ENCODE measurements at regions not wholly inside any gene's neighbourhood (a gene's known extent, or its start where the extent isn't known, plus 50 kb on each side); places are given as distances from the start of the nearest gene placed in this dataset.
"Not testable (repeated sequence)": the region's sequence is repeated elsewhere in the genome, so short reads cannot be mapped to it uniquely, and the experiment has no call there.

DNA sequence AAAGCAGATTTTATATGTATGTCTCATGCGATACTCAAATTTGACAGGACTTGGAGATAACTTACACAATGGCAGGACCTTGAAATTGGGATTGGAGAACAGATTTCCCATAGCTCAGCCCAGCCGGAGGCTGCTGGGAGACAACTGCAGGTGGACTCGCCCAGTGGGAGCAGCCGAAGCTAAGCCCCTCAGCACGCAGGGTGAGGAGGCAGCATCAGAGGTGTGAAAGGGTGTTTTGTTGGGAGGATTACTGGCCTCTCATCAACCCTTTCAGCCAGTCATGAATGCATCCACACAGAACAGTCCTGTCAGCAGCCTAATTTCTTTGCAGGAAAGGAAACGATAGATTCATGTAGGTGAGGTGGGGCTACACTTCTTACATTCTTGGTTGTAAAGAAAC, 110.4 kb upstream of the DYNAP start:
- no peak for FAIRE-seq
- TF ChIP-seq TAF1 (IDR thresholded peaks at IDR 0.05; ENCODE audit: low read depth, low read length) (no peak), POLR2AphosphoS5 (IDR thresholded peaks at IDR 0.05; ENCODE audit: low read depth, low read length) (no peak), POLR2A (IDR thresholded peaks at IDR 0.05; ENCODE audit: low read depth, low read length) (no peak), SPI1 (IDR thresholded peaks at IDR 0.05; ENCODE audit: low read depth, low read length) (no peak), POU2F2 (IDR thresholded peaks at IDR 0.05; ENCODE audit: low read depth, low read length) (no peak), PAX5 (IDR thresholded peaks at IDR 0.05; ENCODE audit: insufficient read depth, low read length, severe bottlenecking) (no peak)
- no peak for DNase-seq (ENCODE audit: insufficient read length, low spot score)

DNA sequence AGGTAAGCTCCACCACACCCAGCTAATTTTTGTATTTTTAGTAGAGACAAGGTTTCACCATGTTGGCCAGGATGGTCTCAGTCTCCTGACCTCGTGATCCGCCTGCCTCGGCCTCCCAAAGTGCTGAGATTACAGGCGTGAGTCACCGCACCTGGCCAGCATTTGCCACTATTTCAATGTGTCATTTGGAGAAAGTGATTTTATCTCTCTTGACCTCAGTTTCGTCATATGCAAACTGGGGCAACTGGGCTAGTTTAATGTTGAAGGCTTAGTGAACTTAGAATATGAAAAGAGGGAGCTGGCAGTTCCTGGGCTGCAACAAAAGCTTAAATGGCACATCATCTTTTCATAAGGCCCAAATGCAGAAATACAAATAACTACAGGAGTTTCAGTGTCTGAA, 88.6 kb upstream of the DYNAP start:
- not testable (repeated sequence) for DNase-seq (ENCODE audit: insufficient read length, low spot score); FAIRE-seq

DNA sequence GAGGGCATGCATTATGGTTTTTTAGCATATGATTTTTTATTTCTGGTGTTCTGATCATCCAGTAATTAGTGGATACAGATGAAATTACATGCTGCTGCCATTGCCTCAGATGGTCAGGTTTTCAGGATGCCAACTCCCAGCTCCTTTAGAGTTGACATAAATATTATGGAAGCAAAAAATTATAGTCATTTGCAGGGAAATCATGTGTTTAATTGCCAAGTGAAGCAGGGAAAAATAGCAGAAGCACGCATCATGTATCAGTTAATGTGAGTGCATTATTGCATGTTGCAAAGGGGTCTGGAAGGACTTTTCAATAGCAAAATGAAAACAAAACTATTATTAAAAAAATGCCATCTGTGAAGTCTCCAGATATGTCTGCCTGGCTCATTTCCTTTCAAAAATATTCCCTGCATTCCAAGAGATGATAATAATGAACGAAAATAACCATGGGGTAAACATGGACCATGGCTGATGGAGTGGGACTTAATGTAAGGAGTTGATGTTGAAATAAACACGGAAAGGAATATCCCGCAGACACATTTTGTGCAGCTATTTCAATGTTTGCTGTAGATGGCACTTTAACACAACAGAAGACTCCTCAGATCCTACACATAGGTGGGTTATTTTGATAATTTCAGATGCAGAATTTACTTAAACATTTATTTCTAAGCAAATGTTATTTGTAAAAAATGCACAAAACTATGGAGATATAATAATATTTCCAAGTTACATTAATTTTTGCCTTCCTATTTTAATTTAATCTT, 87.7 kb upstream of the DYNAP start:
- FAIRE-seq: no peak
- TF ChIP-seq PAX5 (IDR thresholded peaks at IDR 0.05; ENCODE audit: insufficient read depth, low read length, severe bottlenecking) (no peak), POU2F2 (IDR thresholded peaks at IDR 0.05; ENCODE audit: low read depth, low read length) (no peak), SPI1 (IDR thresholded peaks at IDR 0.05; ENCODE audit: low read depth, low read length) (no peak), TAF1 (IDR thresholded peaks at IDR 0.05; ENCODE audit: low read depth, low read length) (no peak), POLR2A (IDR thresholded peaks at IDR 0.05; ENCODE audit: low read depth, low read length) (no peak), POLR2AphosphoS5 (IDR thresholded peaks at IDR 0.05; ENCODE audit: low read depth, low read length) (no peak)
- no peak for DNase-seq (ENCODE audit: insufficient read length, low spot score)

- peak; percentile 5 for DNase-seq (ENCODE audit: insufficient read length, low spot score)
- FAIRE-seq: no peak
- TF ChIP-seq SPI1 (IDR thresholded peaks at IDR 0.05; ENCODE audit: low read depth, low read length) (peak; percentile 58; the same call in 1 of the 2 replicates), PAX5 (IDR thresholded peaks at IDR 0.05; ENCODE audit: insufficient read depth, low read length, severe bottlenecking) (no peak)
Measured at GRCh38 chr18:54506516-54507261, 84.4 kb upstream of the DYNAP start.

GRCh38 chr18:54509793-54510192, 81.3 kb upstream of the DYNAP start:
- FAIRE-seq (no peak), DNase-seq (ENCODE audit: insufficient read length, low spot score) (no peak)
- no peak for TF ChIP-seq PAX5 (IDR thresholded peaks at IDR 0.05; ENCODE audit: insufficient read depth, low read length, severe bottlenecking)
- TF ChIP-seq TAF1 (IDR thresholded peaks at IDR 0.05; ENCODE audit: low read depth, low read length): no peak
- no peak for TF ChIP-seq SPI1 (IDR thresholded peaks at IDR 0.05; ENCODE audit: low read depth, low read length)
- no peak for TF ChIP-seq POU2F2 (IDR thresholded peaks at IDR 0.05; ENCODE audit: low read depth, low read length)
- no peak for TF ChIP-seq POLR2A (IDR thresholded peaks at IDR 0.05; ENCODE audit: low read depth, low read length)
- TF ChIP-seq POLR2AphosphoS5 (IDR thresholded peaks at IDR 0.05; ENCODE audit: low read depth, low read length): no peak

DNA sequence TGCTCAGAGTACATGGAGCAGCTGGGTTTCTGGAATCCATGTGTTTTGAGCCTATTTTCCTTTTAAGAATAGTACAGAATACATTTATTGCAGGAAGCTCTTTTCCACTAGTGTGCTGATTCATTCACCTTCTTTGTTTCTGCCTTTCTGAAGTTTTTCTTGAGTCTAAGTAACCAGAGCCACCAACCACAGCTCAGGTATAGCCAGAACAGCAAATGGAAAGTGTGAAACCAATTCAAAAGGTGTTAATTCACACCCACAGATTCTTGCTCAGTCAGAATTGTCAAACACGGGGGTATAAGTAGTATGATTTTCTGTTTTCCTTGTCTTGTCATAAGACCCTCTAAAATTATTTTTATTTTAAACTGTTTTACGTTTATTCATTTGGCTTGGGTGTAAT, 75.9 kb upstream of the DYNAP start:
- no peak for DNase-seq (ENCODE audit: insufficient read length, low spot score)
- FAIRE-seq: no peak
- TF ChIP-seq SPI1 (IDR thresholded peaks at IDR 0.05; ENCODE audit: low read depth, low read length) (no peak), POU2F2 (IDR thresholded peaks at IDR 0.05; ENCODE audit: low read depth, low read length) (no peak), POLR2AphosphoS5 (IDR thresholded peaks at IDR 0.05; ENCODE audit: low read depth, low read length) (no peak), PAX5 (IDR thresholded peaks at IDR 0.05; ENCODE audit: insufficient read depth, low read length, severe bottlenecking) (no peak), POLR2A (IDR thresholded peaks at IDR 0.05; ENCODE audit: low read depth, low read length) (no peak), TAF1 (IDR thresholded peaks at IDR 0.05; ENCODE audit: low read depth, low read length) (no peak)

- FAIRE-seq (no peak), DNase-seq (ENCODE audit: insufficient read length, low spot score) (no peak)
- no peak for TF ChIP-seq PAX5 (IDR thresholded peaks at IDR 0.05; ENCODE audit: insufficient read depth, low read length, severe bottlenecking)
- no peak for TF ChIP-seq POU2F2 (IDR thresholded peaks at IDR 0.05; ENCODE audit: low read depth, low read length)
- no peak for TF ChIP-seq TAF1 (IDR thresholded peaks at IDR 0.05; ENCODE audit: low read depth, low read length)
- no peak for TF ChIP-seq SPI1 (IDR thresholded peaks at IDR 0.05; ENCODE audit: low read depth, low read length)
- TF ChIP-seq POLR2A (IDR thresholded peaks at IDR 0.05; ENCODE audit: low read depth, low read length): no peak
- no peak for TF ChIP-seq POLR2AphosphoS5 (IDR thresholded peaks at IDR 0.05; ENCODE audit: low read depth, low read length)
Measured at GRCh38 chr18:54517521-54517920, 73.5 kb upstream of the DYNAP start.

DNA sequence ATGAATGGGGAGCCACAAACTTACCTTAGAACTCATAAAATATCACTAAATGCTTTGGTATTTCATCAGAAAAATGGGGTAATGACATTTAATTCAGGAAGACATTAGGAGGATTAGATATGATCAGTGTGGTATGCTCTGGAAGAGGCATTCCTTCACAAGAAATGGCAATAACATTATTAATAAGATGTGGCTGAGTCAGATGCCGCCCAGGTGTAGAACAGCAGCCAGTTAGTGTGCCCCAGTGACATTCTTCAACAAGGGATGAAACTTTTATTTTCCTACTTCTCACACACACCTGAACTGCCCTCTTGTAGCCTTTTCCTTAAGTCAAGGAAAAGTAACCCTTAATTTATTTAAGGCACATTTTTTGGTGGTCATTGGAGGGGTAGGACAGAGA, 69.2 kb upstream of the DYNAP start:
- TF ChIP-seq POLR2A (IDR thresholded peaks at IDR 0.05; ENCODE audit: low read depth, low read length): no peak
- no peak for TF ChIP-seq TAF1 (IDR thresholded peaks at IDR 0.05; ENCODE audit: low read depth, low read length)
- TF ChIP-seq POU2F2 (IDR thresholded peaks at IDR 0.05; ENCODE audit: low read depth, low read length): no peak
- no peak for TF ChIP-seq POLR2AphosphoS5 (IDR thresholded peaks at IDR 0.05; ENCODE audit: low read depth, low read length)
- no peak for TF ChIP-seq PAX5 (IDR thresholded peaks at IDR 0.05; ENCODE audit: insufficient read depth, low read length, severe bottlenecking)
- TF ChIP-seq SPI1 (IDR thresholded peaks at IDR 0.05; ENCODE audit: low read depth, low read length): no peak
- no peak for FAIRE-seq
- no peak for DNase-seq (ENCODE audit: insufficient read length, low spot score)

GRCh38 chr18:54528942-54529376, 62.1 kb upstream of the DYNAP start:
- no peak for DNase-seq (ENCODE audit: insufficient read length, low spot score)
- no peak for TF ChIP-seq POLR2AphosphoS5 (IDR thresholded peaks at IDR 0.05; ENCODE audit: low read depth, low read length)
- no peak for TF ChIP-seq POLR2A (IDR thresholded peaks at IDR 0.05; ENCODE audit: low read depth, low read length)
- TF ChIP-seq TAF1 (IDR thresholded peaks at IDR 0.05; ENCODE audit: low read depth, low read length): no peak
- no peak for TF ChIP-seq PAX5 (IDR thresholded peaks at IDR 0.05; ENCODE audit: insufficient read depth, low read length, severe bottlenecking)
- TF ChIP-seq POU2F2 (IDR thresholded peaks at IDR 0.05; ENCODE audit: low read depth, low read length): no peak
- no peak for TF ChIP-seq SPI1 (IDR thresholded peaks at IDR 0.05; ENCODE audit: low read depth, low read length)
- no peak for FAIRE-seq

GRCh38 chr18:54529444-54529843, 61.6 kb upstream of the DYNAP start:
- DNase-seq (ENCODE audit: insufficient read length, low spot score): no peak
- FAIRE-seq: no peak
- TF ChIP-seq POU2F2 (IDR thresholded peaks at IDR 0.05; ENCODE audit: low read depth, low read length) (no peak), PAX5 (IDR thresholded peaks at IDR 0.05; ENCODE audit: insufficient read depth, low read length, severe bottlenecking) (no peak), TAF1 (IDR thresholded peaks at IDR 0.05; ENCODE audit: low read depth, low read length) (no peak), SPI1 (IDR thresholded peaks at IDR 0.05; ENCODE audit: low read depth, low read length) (no peak), POLR2AphosphoS5 (IDR thresholded peaks at IDR 0.05; ENCODE audit: low read depth, low read length) (no peak), POLR2A (IDR thresholded peaks at IDR 0.05; ENCODE audit: low read depth, low read length) (no peak)
